Ectodermal cell (in vitro differentiated cells): ENCODE measurements at regions not wholly inside any gene's neighbourhood (a gene's known extent, or its start where the extent isn't known, plus 50 kb on each side); places are given as distances from the start of the nearest gene placed in this dataset.

Source experiments
- H3K27ac ChIP-seq: 2 replicates; pipeline ENCODE4 v1.7.0; 2013; ENCODE audit warnings: mild to moderate bottlenecking, low read depth, low read length; ENCODE audit not compliant: insufficient read depth, poor library complexity, severe bottlenecking
- H3K27me3 ChIP-seq: 2 replicates; pipeline ENCODE4 v1.7.0; 2013; ENCODE audit warnings: mild to moderate bottlenecking, low read length; ENCODE audit not compliant: insufficient read depth, control insufficient read depth, poor library complexity, severe bottlenecking
- H3K36me3 ChIP-seq: one replicate; pipeline ENCODE4 v1.7.0; 2013; ENCODE audit warnings: low read length; ENCODE audit not compliant: control insufficient read depth, insufficient read depth
- H3K4me1 ChIP-seq: one replicate; pipeline ENCODE4 v1.7.0; 2013; ENCODE audit warnings: low read length; ENCODE audit not compliant: control insufficient read depth, insufficient read depth
- H3K4me3 ChIP-seq: 2 replicates; pipeline ENCODE4 v1.7.0; 2013; ENCODE audit warnings: low read depth, low read length, control low read depth; ENCODE audit not compliant: insufficient read depth
- H3K9me3 ChIP-seq: 2 replicates; pipeline ENCODE4 v1.7.0; 2013; ENCODE audit warnings: mild to moderate bottlenecking, low read length, moderate library complexity; ENCODE audit not compliant: control insufficient read depth
- WGBS, 2 experiments: methylation state at CpG; one replicate each; pipeline ENCODE4 v1.1.7; 2013; ENCODE audit warnings: missing lambda C conversion rate in 2 of 2; 5-methylcytosine and 5-hydroxymethylcytosine counted together

DNA sequence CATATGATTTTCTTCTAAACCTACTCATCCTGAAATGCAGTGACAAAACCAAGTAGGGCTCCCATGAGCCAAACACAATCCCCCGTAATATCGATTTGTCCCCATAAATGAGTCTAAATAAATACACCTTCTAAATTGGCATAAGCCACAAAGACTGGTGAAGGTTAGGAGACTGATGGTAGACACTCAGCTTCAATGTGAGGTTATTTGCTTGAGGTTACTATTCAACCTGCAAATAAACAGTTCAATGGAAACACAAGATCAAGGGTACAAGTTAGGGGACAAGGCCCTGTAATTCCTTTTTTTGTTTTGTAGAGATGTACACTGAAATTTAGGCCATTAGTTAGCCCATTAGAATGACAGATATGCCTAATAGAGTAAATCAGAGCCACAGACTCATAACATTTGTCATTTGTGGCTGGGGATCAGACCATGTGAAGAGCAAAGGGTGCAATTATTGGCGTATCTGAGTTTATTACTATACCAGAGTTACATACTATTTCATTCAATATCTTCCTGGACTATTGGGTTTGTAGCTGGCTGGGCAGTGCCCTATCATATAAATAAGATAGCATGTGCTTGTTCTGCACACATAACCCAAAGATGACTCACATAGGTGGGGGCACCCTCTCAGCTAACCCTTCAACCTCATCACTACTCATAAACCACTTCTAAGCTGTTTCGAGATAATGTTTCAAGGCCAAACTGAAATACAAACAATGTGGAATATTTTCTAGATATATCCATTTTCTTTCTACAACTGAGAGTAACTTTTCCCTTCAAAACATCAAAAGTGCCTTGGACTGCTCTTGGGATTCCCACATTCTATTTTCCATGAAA, 695.3 kb downstream of the KCNA4 start:
- H3K27ac ChIP-seq, result no peak overlapping the region
- WGBS, 2 experiments, result 88 to 100% methylated on average over 3 to 4 of the region's 4 CpGs
- H3K4me1 ChIP-seq, result no peaks in the 10 kb centered on the region
- H3K27me3 ChIP-seq, result no peaks in the 10 kb centered on the region
- no peaks in the 10 kb centered on the region for H3K9me3 ChIP-seq
- H3K4me3 ChIP-seq, result no peak overlapping the region
- H3K36me3 ChIP-seq, result no peaks in the 10 kb centered on the region

DNA sequence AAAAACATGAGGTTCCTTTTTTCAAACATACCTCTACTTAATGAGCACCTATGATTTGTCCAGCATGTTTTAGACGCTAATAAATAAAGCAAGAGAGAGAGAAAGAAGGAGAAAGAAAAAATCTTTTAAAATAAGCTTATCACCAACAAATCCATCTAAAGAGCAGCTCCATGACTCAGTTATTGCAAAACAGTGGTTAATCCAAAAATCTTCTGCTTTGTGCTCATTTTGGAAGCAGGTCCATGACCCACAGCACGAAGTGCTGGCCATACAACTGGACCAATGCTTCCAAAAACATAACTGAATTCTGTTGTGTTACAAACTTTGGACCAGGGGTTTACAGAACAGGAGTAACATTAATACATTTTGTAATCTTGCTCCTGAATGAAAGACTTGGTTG, 696.6 kb downstream of the KCNA4 start:
- 70 to 80% methylated on average over 1 of the region's 2 CpGs for WGBS, 2 experiments

DNA sequence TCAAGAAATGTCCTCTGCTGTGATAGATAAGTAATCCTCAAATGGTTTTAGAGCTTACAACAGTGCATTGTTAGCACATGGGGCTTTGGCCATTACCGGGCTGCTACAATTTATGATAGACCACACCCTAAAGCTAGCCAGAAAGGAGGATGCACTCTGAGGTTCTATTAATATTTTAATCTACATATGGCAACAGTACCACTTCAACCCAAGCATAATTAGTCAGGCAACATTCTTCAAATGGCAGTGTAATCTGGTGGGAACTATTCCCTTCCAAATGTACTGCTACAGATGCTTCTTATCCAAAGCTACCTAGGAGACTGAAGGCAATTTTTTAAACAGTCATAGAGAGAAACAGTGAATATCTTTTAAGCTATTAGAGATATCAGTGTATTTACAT, 697.6 kb downstream of the KCNA4 start:
- no peaks in the 10 kb centered on the region for H3K4me1 ChIP-seq
- H3K27me3 ChIP-seq, result no peaks in the 10 kb centered on the region
- no peak overlapping the region for H3K27ac ChIP-seq
- no peaks in the 10 kb centered on the region for H3K9me3 ChIP-seq
- no peaks in the 10 kb centered on the region for H3K36me3 ChIP-seq
- no peak overlapping the region for H3K4me3 ChIP-seq
- 100% methylated on average over 1 of the region's 1 CpG; no CpG with 5 or more reads in 1 of the 2 experiments for WGBS, 2 experiments

More for the DNA sequence above, 696.6 kb downstream of the KCNA4 start:
- Histone ChIP-seq H3K27ac (no peak overlapping the region), H3K27me3 (no peaks in the 10 kb centered on the region), H3K4me3 (no peak overlapping the region), H3K36me3 (no peaks in the 10 kb centered on the region), H3K9me3 (no peaks in the 10 kb centered on the region), H3K4me1 (no peaks in the 10 kb centered on the region)

DNA sequence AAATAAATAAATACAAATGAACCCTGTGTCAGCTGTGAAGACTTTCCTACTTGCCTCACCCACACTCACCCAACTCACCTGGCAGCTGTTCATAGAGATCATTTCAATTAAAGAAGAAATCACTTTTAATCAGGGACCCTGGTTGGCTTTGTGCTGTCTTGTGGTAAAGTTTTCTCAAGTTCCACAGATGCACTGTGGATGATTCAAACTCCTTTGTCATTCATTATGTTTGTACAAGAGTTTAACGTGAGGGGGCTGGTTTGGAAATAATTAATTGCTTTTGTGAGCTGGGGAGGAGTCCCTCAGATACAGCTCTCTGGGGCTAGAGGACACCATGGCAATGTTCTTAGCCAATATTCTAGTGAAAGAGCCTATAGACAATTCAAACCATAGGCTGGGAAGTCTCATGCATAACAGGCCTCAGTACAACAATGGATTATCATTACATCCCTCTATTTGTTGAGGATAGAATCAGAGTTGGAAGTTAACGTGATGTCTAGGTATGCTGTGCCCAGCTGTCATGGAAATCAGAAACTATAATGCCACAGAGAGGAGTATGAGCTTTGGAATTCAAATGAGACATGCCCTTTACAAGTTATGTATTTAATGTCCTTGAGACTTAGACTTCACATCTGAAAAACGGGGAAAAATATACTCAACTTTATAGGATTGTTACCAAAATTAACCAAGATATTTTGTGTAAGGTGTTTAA, 698.5 kb downstream of the KCNA4 start:
- H3K27ac ChIP-seq, result no peak overlapping the region

DNA sequence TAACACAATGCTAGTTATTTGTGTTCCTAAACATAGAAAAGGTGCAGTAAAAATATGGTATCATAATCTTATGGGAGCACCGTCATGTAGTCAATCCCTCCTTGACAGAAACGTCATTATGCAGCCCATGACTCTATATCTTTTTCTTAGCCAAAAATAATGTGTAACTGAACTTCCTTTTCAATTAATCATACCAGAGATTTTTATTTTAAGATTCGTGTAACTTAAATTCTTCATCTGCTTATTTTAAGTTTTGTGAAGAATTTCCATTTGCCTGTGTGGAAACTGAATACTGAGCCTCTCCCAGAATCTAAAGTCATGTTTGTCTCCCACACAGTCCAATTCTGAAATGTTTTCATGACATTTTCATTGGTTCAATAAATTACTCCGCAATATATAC, 699.1 kb downstream of the KCNA4 start:
- H3K9me3 ChIP-seq, result no peaks in the 10 kb centered on the region
- WGBS, 2 experiments, result 94 to 96% methylated on average over 2 to 3 of the region's 4 CpGs
- no peaks in the 10 kb centered on the region for H3K27me3 ChIP-seq
- H3K4me3 ChIP-seq, result no peak overlapping the region
- H3K27ac ChIP-seq, result no peak overlapping the region
- H3K4me1 ChIP-seq, result no peaks in the 10 kb centered on the region
- no peaks in the 10 kb centered on the region for H3K36me3 ChIP-seq

More for the DNA sequence above, 698.5 kb downstream of the KCNA4 start:
- Histone ChIP-seq H3K27me3 (no peaks in the 10 kb centered on the region), H3K4me1 (no peaks in the 10 kb centered on the region), H3K9me3 (no peaks in the 10 kb centered on the region), H3K4me3 (no peak overlapping the region), H3K36me3 (no peaks in the 10 kb centered on the region)
- 86 to 91% methylated on average over 2 to 3 of the region's 3 CpGs for WGBS, 2 experiments

DNA sequence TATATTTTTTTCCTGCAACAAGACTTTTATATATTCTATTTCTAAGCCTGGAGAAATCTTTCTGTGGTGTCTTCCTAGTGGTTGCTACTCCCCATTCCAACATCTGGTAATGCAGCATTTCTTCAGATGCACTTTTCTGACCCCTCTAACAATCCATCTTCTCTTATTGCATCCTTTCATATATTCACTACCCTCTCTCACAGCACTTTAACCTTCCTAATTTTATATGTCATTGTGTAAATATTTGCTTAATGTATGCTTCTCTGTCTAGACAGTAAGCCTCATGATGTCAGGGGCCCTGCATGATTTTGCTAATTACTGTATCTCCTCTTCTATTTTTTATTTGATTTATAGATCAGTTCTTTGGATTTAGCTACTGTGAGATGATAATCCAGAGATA, 701.6 kb downstream of the KCNA4 start:
- H3K4me3 ChIP-seq, result no peak overlapping the region
- no peak overlapping the region for H3K27ac ChIP-seq
- H3K4me1 ChIP-seq, result no peaks in the 10 kb centered on the region
- no peaks in the 10 kb centered on the region for H3K9me3 ChIP-seq
- no peaks in the 10 kb centered on the region for H3K36me3 ChIP-seq
- no peaks in the 10 kb centered on the region for H3K27me3 ChIP-seq

DNA sequence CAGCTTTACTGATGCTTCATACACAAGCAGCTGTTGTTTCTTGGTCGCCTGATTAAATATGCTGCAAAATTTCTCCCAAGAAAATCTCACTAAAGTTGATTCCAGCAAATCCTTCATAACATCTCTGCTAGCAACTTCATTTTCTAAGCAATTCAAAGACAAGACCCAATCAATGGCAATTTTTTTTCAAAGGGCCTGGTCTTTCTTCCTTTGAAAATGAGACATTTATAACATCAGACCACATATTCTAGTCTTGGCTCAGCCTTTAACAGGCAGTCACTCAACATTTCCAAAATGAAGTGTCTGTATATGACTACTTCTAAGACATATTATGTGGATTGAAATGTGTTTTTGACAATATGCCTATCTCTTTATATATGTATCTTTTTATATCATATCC, 702.6 kb downstream of the KCNA4 start:
- H3K4me1 ChIP-seq, result no peaks in the 10 kb centered on the region
- H3K9me3 ChIP-seq, result no peaks in the 10 kb centered on the region
- H3K27ac ChIP-seq, result no peak overlapping the region
- no peaks in the 10 kb centered on the region for H3K27me3 ChIP-seq
- no peak overlapping the region for H3K4me3 ChIP-seq
- no peaks in the 10 kb centered on the region for H3K36me3 ChIP-seq
- WGBS, 2 experiments, result 84 to 94% methylated on average over 1 of the region's 1 CpG

DNA sequence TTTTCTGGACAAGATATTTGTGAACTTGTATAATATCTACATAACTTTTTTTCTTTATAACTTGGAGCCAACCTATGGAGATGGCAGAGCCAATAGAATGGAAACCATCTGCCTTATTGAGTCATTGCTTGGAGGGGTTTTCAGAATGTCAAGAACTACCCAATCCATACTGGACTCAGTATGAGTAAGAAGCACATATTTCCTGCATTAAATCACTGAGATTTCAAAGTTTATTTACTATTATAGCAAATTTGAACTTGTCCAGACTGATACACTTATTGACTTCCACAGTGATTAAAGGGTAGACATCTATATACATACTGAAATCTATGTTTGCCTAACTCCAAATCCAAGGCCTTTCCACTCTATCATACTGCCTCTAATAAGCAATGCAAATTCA, 704.0 kb downstream of the KCNA4 start:
- Histone ChIP-seq H3K4me1 (no peaks in the 10 kb centered on the region), H3K27ac (no peak overlapping the region), H3K4me3 (no peak overlapping the region)

DNA sequence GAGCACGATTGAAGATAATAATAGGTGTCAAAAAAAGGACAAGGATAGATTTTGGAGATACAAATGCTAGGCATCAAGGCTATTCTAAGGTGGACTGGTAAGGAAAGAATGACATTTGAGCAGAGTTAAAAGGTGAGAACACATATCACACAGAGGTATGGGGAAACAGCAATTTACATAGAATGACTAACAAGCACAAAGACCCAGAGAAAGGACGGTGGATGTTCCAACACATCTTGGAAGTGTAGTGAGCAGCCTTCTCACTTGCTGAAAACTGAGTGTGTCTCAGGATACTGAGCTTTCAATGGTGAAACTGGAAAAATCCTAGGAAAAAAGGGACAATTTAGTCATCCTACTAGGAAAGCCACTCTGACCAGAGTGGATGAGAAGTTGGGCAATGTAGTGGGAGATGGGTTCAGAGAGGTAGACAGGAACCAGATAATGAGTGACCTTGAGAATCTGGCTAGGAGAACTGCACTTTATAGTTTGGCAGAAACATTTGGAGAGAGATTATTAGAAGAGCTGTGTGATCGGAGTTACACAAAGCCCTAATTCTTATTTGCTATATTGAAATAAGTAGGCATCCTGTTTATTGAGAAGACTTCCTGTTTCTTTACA, 706.0 kb downstream of the KCNA4 start:
- Histone ChIP-seq H3K4me1 (no peaks in the 10 kb centered on the region), H3K4me3 (no peak overlapping the region), H3K27ac (no peak overlapping the region), H3K36me3 (no peaks in the 10 kb centered on the region), H3K27me3 (no peaks in the 10 kb centered on the region), H3K9me3 (no peaks in the 10 kb centered on the region)
- WGBS, 2 experiments, result 85 to 90% methylated on average over 3 of the region's 3 CpGs

More for the DNA sequence above, 704.0 kb downstream of the KCNA4 start:
- no peaks in the 10 kb centered on the region for H3K36me3 ChIP-seq
- no peaks in the 10 kb centered on the region for H3K27me3 ChIP-seq
- no peaks in the 10 kb centered on the region for H3K9me3 ChIP-seq

DNA sequence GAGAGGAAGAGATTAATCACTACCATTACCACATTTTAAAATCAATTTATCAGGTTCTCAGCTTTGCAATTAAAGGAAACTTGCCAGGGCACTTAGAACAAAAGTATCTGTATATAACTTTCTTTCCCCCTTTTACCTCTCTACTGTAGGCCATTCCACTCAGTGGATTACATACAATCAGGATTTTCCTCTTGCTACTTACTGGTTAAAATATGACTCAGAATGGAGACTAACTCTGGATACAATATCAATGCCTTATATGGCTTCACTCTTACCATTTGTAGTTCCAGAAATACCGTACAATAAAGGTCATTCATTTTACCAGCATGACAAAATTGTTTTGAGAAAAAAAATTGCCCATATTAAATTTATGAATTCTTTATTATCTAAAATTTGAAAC, 706.8 kb downstream of the KCNA4 start:
- Histone ChIP-seq H3K36me3 (no peaks in the 10 kb centered on the region), H3K27ac (no peak overlapping the region), H3K4me1 (no peaks in the 10 kb centered on the region), H3K4me3 (no peak overlapping the region), H3K27me3 (no peaks in the 10 kb centered on the region), H3K9me3 (no peaks in the 10 kb centered on the region)
- WGBS, 2 experiments, result 100% methylated on average over 1 of the region's 1 CpG; no CpG with 5 or more reads in 1 of the 2 experiments
